ENCODE measurements at regions not wholly inside any gene's neighbourhood (a gene's known extent, or its start where the extent isn't known, plus 50 kb on each side); places are given as distances from the start of the nearest gene placed in this dataset.

DNA sequence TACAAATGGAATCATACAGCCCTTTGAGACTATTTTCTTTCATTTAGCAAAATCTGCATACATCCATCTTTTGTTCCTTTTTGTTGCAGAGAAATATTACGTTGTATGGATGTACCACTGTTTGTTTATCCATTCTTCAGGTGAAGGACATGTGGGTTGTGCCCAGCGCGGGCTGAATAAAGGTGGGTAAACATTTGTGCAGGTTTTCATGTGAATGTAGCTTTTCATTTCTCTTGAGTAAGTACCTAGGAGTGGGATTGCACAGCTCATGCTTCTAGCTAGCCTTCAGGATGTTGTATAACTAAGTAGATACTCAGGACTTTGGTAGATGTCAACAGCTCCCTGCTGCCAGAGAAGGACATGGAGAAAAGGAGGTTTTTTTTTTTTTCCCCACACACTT, 50.6 kb upstream of the SPRED2 start (continued):
- TF ChIP-seq, protein P1, sequence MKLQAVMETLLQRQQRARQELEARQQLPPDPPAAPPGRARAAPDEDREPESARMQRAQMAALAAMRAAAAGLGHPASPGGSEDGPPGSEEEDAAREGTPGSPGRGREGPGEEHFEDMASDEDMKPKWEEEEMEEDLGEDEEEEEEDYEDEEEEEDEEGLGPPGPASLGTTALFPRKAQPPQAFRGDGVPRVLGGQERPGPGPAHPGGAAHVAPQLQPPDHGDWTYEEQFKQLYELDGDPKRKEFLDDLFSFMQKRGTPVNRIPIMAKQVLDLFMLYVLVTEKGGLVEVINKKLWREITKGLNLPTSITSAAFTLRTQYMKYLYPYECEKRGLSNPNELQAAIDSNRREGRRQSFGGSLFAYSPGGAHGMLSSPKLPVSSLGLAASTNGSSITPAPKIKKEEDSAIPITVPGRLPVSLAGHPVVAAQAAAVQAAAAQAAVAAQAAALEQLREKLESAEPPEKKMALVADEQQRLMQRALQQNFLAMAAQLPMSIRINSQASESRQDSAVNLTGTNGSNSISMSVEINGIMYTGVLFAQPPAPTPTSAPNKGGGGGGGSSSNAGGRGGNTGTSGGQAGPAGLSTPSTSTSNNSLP (IDR thresholded peaks at IDR 0.05; ENCODE audit: low read depth, low read length): peak; percentile 23; the same call in 1 of the 2 replicates
- no peak for TF ChIP-seq ZNF775 (CRISPR knock-in tag; IDR thresholded peaks at IDR 0.05; ENCODE audit: borderline replicate concordance)
- TF ChIP-seq ZBTB3 (CRISPR knock-in tag; IDR thresholded peaks at IDR 0.05; ENCODE audit: borderline replicate concordance, low read depth): no peak
- no peak for TF ChIP-seq SKI (IDR thresholded peaks at IDR 0.05; ENCODE audit: partially characterized antibody)
- TF ChIP-seq, protein P2, sequence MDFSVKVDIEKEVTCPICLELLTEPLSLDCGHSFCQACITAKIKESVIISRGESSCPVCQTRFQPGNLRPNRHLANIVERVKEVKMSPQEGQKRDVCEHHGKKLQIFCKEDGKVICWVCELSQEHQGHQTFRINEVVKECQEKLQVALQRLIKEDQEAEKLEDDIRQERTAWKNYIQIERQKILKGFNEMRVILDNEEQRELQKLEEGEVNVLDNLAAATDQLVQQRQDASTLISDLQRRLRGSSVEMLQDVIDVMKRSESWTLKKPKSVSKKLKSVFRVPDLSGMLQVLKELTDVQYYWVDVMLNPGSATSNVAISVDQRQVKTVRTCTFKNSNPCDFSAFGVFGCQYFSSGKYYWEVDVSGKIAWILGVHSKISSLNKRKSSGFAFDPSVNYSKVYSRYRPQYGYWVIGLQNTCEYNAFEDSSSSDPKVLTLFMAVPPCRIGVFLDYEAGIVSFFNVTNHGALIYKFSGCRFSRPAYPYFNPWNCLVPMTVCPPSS (IDR thresholded peaks at IDR 0.05): no peak
- no peak for TF ChIP-seq NCOR1 (IDR thresholded peaks at IDR 0.05; ENCODE audit: borderline replicate concordance, low read length)
- peak; percentile 45; the same call in 1 of the 2 replicates for TF ChIP-seq TARDBP (CRISPR knock-in tag; IDR thresholded peaks at IDR 0.05)
- TF ChIP-seq POLR2G (IDR thresholded peaks at IDR 0.05; ENCODE audit: low read depth, low read length): no peak
- TF ChIP-seq ZNF777 (CRISPR knock-in tag; IDR thresholded peaks at IDR 0.05): no peak
- TF ChIP-seq, protein P3, sequence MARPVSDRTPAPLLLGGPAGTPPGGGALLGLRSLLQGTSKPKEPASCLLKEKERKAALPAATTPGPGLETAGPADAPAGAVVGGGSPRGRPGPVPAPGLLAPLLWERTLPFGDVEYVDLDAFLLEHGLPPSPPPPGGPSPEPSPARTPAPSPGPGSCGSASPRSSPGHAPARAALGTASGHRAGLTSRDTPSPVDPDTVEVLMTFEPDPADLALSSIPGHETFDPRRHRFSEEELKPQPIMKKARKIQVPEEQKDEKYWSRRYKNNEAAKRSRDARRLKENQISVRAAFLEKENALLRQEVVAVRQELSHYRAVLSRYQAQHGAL (CRISPR knock-in tag; IDR thresholded peaks at IDR 0.05; ENCODE audit: not compliant biosample characterization): no peak
- TF ChIP-seq ETV5 (CRISPR knock-in tag; IDR thresholded peaks at IDR 0.05; ENCODE audit: borderline replicate concordance): peak; percentile 31; the same call in 1 of the 2 replicates
- TF ChIP-seq MATR3 (CRISPR knock-in tag; IDR thresholded peaks at IDR 0.05): no peak
- no peak for TF ChIP-seq IRX3 (CRISPR knock-in tag; IDR thresholded peaks at IDR 0.05; ENCODE audit: borderline replicate concordance, low read depth)
- TF ChIP-seq ATRX (CRISPR knock-in tag; IDR thresholded peaks at IDR 0.05; ENCODE audit: borderline replicate concordance): no peak
- TF ChIP-seq EP300 (IDR thresholded peaks at IDR 0.05; ENCODE audit: low read depth in 2 of 2, low read length in 2 of 2): peak in 1 of 2 experiments; percentile 73; a peak in 2 of 4 replicates
- peak; percentile 17; the same call in 1 of the 2 replicates for TF ChIP-seq EP300 (CRISPR knock-in tag; IDR thresholded peaks at IDR 0.05; ENCODE audit: borderline replicate concordance)
- no peak for TF ChIP-seq NCOA1 (CRISPR knock-in tag; IDR thresholded peaks at IDR 0.05)
- TF ChIP-seq U2AF2 (IDR thresholded peaks at IDR 0.05; ENCODE audit: low read depth, low read length): no peak
- TF ChIP-seq FLYWCH1 (CRISPR knock-in tag; IDR thresholded peaks at IDR 0.05): no peak
- peak; percentile 74; the same call in 1 of the 2 replicates for TF ChIP-seq BCL6 (CRISPR knock-in tag; IDR thresholded peaks at IDR 0.05)
- TF ChIP-seq TBX3 (IDR thresholded peaks at IDR 0.05; ENCODE audit: borderline replicate concordance): no peak
- TF ChIP-seq, protein P4, sequence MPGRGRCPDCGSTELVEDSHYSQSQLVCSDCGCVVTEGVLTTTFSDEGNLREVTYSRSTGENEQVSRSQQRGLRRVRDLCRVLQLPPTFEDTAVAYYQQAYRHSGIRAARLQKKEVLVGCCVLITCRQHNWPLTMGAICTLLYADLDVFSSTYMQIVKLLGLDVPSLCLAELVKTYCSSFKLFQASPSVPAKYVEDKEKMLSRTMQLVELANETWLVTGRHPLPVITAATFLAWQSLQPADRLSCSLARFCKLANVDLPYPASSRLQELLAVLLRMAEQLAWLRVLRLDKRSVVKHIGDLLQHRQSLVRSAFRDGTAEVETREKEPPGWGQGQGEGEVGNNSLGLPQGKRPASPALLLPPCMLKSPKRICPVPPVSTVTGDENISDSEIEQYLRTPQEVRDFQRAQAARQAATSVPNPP (CRISPR knock-in tag; IDR thresholded peaks at IDR 0.05): no peak
- peak; percentile 81 for TF ChIP-seq FOXA3 (CRISPR knock-in tag; IDR thresholded peaks at IDR 0.05)
- TF ChIP-seq, protein P5, sequence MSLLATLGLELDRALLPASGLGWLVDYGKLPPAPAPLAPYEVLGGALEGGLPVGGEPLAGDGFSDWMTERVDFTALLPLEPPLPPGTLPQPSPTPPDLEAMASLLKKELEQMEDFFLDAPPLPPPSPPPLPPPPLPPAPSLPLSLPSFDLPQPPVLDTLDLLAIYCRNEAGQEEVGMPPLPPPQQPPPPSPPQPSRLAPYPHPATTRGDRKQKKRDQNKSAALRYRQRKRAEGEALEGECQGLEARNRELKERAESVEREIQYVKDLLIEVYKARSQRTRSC (CRISPR knock-in tag; IDR thresholded peaks at IDR 0.05; ENCODE audit: low read depth): no peak
